Stimulated activated naive CD4-positive, alpha-beta T cell (primary cell): ENCODE measurements at regions not wholly inside any gene's neighbourhood (a gene's known extent, or its start where the extent isn't known, plus 50 kb on each side); places are given as distances from the start of the nearest gene placed in this dataset.
"Not testable (repeated sequence)": the region's sequence is repeated elsewhere in the genome, so short reads cannot be mapped to it uniquely, and the experiment has no call there.

Source experiments
- DNase-seq, 6 experiments: peaks; one replicate each; lab custom pipeline; 2025; lab: John Stamatoyannopoulos, UW

DNA sequence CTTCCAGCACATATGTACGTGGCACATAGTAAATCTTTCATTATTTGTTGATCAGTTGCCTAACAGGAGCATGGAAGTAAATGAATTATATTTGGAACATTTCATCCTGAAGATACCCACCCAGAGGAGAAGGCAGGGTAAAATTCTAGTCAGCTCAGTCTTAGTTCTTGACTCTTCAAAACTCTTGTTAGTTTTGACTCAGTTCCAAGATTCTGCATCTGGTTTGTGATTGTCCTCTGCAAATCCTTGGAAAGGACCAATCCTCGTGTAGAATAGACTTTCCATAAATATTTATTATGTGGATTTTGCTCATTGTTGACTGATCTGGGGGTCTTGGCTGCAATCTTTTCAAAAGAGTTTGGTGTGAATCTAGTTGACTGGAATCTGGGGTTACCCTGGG is 257.5 kb upstream of the FAT1 start:
- DNase-seq, result no peak

DNA sequence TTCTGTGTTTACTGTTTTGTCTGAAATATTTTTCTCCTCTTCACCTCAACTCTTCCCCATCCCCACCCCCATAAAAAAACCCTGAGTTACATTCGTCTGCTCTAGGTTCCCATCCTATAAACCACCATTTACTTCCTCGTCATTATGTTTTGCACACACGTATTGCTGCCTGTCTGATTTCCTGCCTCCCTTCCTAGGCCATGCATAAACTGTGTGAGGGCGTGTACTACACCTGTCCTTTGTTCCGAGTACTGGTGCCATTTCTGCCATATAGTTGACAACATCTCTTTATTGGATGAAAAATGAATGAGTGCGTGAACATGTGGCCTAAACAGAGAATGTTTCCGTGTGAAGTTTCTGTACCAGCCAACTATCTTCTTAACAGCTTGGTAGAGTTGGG is 258.5 kb upstream of the FAT1 start:
- DNase-seq, result no peak

GRCh38 chr4:186984105-186984644 is 260.5 kb upstream of the FAT1 start:
- no peak for DNase-seq

DNA sequence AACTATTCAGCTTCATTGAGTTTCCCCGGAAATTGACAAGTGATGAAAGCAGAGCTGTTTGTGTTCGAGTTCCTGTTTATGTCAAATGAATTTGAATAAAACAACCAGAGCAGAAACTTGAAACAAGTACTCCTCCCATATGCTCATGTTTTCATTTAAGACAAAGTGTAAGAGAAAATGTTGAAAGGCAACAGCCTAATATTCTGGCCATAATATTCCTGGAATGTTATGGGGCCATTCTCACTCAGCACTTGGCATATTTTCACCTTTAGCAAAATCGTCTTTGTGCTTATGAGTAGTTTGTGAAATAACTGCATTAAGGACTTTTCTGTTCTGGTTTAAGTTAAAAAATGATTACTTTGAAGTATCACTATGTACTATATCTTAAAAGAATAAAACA is 276.0 kb upstream of the FAT1 start:
- no peak for DNase-seq

DNA sequence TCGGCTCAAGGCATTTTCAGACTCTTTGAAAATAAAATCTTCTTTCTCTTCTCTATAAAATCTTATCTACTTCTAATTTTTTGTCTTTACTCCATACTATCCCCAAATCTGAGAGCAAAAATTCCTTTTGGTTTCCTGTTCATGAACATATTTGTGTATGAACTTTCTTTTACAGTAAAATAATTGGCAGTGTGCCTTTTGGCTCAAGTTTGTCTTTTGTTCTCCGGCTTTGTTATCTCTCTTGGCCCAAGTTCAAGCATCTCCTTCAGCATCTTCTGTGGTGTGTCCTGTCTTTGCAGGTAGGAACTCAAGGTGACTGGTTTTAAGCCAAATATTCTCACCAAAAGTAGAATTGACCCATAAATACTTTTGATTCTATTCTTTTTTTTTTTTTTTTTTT is 276.6 kb upstream of the FAT1 start:
- DNase-seq, result no peak

DNA sequence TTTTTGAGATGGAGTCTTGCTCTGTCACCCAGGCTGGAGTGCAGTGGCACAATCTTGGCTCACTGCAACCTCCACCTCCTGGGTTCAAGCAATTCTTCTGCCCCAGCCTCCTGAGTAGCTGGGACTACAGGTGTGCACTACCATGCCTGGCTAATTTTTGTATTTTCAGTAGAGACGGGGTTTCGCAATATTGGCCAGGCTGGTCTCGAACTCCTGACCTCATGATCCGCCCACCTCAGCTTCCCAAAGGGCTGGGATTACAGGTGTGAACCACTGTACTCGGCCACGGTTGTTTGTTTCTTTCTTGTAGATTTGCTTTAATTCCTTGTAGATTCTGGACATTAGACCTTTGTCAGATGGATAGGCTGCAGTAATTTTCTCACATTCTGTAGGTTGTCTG is 278.5 kb upstream of the FAT1 start:
- DNase-seq, result not testable (repeated sequence)

DNA sequence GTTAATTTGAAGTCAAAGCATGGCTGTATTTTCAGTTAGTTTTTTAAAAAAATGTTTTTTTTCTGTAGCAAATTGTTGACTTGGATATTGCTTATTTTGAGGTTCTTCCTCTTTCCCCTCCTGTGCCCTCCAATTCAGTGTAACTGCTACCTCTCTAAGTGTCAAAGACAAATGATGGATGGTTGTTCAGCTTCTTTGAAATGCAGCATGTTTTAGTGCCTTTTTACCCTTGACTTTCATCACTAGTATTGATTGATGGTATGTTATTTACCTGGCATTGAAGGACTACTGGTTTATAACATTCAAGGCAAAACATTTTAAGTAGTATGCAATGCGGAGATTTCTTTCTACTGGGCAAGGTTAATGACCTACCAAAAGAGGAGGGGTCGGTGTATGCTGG is 281.0 kb upstream of the FAT1 start:
- no peak for DNase-seq

GRCh38 chr4:187006189-187006618 is 282.5 kb upstream of the FAT1 start:
- DNase-seq, result no peak

GRCh38 chr4:187010052-187010451 is 286.4 kb upstream of the FAT1 start:
- no peak for DNase-seq

DNA sequence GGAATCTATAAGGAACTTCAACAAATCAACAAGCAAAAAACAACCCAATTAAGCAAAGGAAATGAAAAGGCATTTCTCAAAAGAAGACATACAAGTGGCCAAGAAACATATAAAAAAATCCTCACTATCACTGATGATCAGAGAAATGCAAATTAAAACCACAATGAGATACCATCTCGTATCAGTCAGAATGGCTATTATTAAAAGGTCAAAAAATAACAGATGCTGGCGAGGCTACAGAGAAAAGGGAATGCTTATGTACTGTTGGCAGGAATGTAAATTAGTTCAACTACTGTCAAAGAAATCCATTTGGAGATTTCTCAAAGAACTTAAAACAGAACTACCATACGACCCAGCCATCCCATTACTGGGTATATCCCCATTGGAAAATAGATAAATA is 292.4 kb upstream of the FAT1 start:
- DNase-seq, result no peak

- DNase-seq, result no peak
Measured at GRCh38 chr4:187017147-187017546, 293.5 kb upstream of the FAT1 start.

- no peak for DNase-seq
Measured at GRCh38 chr4:187019896-187020295, 296.2 kb upstream of the FAT1 start.

DNA sequence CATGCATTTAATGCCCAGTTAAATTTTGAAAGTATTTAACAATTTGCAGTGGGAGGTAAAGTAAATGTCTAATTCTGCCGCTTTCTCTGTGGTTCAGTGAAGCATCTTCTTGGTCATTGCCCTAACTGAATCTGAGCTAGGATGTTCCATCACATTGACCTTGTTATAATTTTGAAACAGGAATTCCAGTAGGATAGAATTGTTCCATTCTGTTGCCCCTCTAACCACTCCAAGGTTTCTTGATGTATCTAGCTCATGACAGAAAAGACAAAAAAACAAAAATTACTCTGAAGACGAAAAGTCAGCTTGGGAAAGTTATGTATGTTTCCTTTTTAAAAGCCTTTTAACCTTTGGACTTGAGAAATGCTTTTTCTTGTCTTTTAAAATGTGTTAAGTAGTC is 297.0 kb upstream of the FAT1 start:
- no peak for DNase-seq

GRCh38 chr4:187021436-187022205 is 298.0 kb upstream of the FAT1 start:
- DNase-seq, result no peak

- DNase-seq, result no peak
Measured at GRCh38 chr4:187027272-187027671, 303.6 kb upstream of the FAT1 start.

- no peak for DNase-seq
Measured at GRCh38 chr4:187042251-187042650, 318.6 kb upstream of the FAT1 start.

DNA sequence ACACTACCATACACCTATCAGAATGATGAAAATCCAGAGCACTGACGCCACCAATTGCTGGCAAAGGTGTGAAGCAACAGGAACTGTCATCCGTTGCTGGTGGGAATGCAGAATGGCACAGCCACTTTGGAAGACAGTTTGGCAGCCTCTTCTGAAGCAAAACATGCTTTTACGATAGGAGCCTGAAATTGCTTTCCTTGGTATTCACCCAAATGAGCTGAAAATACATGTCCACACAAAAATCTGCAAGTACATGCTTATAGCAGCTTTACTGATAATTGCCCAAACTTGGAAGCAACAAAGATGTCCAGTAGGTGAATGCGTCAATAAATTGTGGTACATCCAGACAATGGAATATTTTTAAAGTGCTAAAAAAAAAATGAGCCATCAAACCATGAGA is 322.8 kb upstream of the FAT1 start:
- no peak for DNase-seq

- DNase-seq, result no peak
Measured at GRCh38 chr4:187059021-187059420, 335.4 kb upstream of the FAT1 start.

DNA sequence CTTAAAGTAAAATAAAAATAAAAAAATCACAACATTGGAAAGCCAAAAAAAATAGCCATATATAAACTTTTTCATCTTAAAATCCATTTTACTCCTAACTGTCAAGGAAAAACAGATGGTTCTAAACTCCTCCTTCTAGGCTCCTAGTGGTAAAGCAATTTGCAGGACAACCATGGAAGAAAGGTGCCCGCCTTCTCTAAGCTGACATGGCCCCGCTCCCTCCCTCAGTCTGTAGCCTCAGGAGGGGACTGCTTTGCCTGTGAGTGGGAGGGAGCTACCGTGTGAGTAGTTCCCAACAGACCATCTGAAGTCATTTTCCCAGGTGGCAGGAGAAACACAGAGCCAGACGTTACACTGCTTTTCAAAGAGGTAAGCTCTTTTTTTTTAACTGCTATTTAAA is 336.2 kb upstream of the FAT1 start:
- no peak for DNase-seq

- DNase-seq, result no peak
Measured at GRCh38 chr4:187060551-187060950, 336.9 kb upstream of the FAT1 start.

- DNase-seq, result no peak
Measured at GRCh38 chr4:187063251-187063650, 339.6 kb upstream of the FAT1 start.

DNA sequence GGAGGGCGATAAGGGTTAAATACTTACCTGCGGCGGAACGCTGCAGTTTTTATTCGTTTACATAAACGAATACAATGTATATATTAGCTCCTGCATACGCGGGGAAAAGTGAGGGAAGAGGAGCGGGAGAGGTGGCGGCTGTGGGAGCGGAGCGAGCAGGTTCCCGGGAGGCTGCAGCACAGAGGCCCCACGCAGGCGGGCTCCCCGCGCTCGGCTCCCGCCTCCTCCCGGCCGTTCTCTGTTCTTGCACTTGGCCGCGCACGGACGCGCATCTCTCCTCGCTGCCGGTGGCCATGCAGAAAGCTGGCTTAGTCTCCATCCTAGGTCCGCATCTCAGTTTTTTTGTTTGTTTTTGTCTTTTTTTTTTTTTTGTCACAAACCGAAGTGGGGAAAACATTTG is 340.4 kb upstream of the FAT1 start:
- no peak for DNase-seq

GRCh38 chr4:187065396-187065795 is 341.7 kb upstream of the FAT1 start:
- no peak for DNase-seq

- no peak for DNase-seq
Measured at GRCh38 chr4:187065806-187066205, 342.1 kb upstream of the FAT1 start.
